GM12878 (cell line): ENCODE measurements at regions not wholly inside any gene's neighbourhood (a gene's known extent, or its start where the extent isn't known, plus 50 kb on each side); places are given as distances from the start of the nearest gene placed in this dataset.

Experiments used
- ATAC-seq: fragments of 200-7000 bp; cut with Tn5 transposase; 3 replicates; pipeline ENCODE4 v1.9.1; 2020; ENCODE audit warnings: mild to moderate bottlenecking, moderate library complexity
- BruUV-seq: library from RNA; stranded (reverse); fragments of 400-500 nt; replicated peaks from 2 replicates; lab custom pipeline; 2021; lab: Mats Ljungman, UMichigan
- CTCF ChIA-PET: fragments of 300-600 bp; sonication (Branson Sonifier 250); formaldehyde crosslinking; extraction: SDS; loops from one replicate; lab custom pipeline; 2021; ENCODE audit warnings: inconsistent platforms; lab: Yijun Ruan, JAX
- POLR2A ChIA-PET: fragments of 350-600 bp; formaldehyde crosslinking; extraction: SDS; loops from one replicate; lab custom pipeline; 2021; ENCODE audit warnings: inconsistent platforms; lab: Charles Lee
- RAD21 ChIA-PET: fragments of 300-600 bp; sonication (Branson Sonifier 250); formaldehyde crosslinking; loops from one replicate; lab custom pipeline; 2023; ENCODE audit warnings: antibody characterized with exemption; ENCODE audit not compliant: unreplicated experiment; lab: Charles Lee
- SMC1A ChIA-PET: fragments of 300-600 bp; sonication (Branson Sonifier 250); formaldehyde crosslinking; loops from one replicate; lab custom pipeline; 2023; ENCODE audit not compliant: unreplicated experiment, uncharacterized antibody; lab: Charles Lee
- DNase-seq: peaks from one replicate; pipeline ENCODE4 v3.0.0-alpha.2; 2011; ENCODE audit warnings: low read depth, low spot score
- FAIRE-seq: peaks from 3 replicates; lab custom pipeline; 2011; peaks lifted over from hg19 to GRCh38; lab: Jason Lieb, UNC
- H2AFZ ChIP-seq: 2 replicates; pipeline ENCODE4 v1.6.0; 2011; ENCODE audit warnings: low read depth, low read length, control low read depth; ENCODE audit not compliant: control insufficient read depth
- H3K27ac ChIP-seq: 2 replicates; pipeline ENCODE4 v1.5.1; 2011; ENCODE audit warnings: control low read depth; ENCODE audit not compliant: control insufficient read depth, insufficient read depth
- H3K27me3 ChIP-seq, 2 experiments: replicated peaks in 1 of 2; 2 replicates each; pipeline versions ENCODE4 v1.6.0 to v1.6.1; 2011; ENCODE audit warnings: low read length in 1 of 2; ENCODE audit not compliant: control insufficient read depth in 2 of 2, insufficient read depth in 2 of 2
- H3K36me3 ChIP-seq, 2 experiments: 2 replicates each; pipeline ENCODE4 v1.5.1; 2011; ENCODE audit warnings: low read length in 1 of 2; ENCODE audit not compliant: control insufficient read depth in 2 of 2, insufficient read depth in 2 of 2
- H3K4me1 ChIP-seq: 2 replicates; pipeline ENCODE4 v1.6.1; 2011; ENCODE audit warnings: mild to moderate bottlenecking, low read length, moderate library complexity, mixed read lengths; ENCODE audit not compliant: control insufficient read depth, insufficient read depth
- H3K4me2 ChIP-seq: 2 replicates; pipeline ENCODE4 v1.6.0; 2011; ENCODE audit warnings: control low read depth; ENCODE audit not compliant: control insufficient read depth, insufficient read depth
- H3K4me3 ChIP-seq: fragments of 200-600 bp; sonication (generic); 2 replicates; pipeline ENCODE4 v1.5.1; 2016
- H3K79me2 ChIP-seq: 2 replicates; pipeline ENCODE4 v1.6.0; 2011; ENCODE audit warnings: low read length; ENCODE audit not compliant: control insufficient read depth, insufficient read depth
- H3K9ac ChIP-seq: 2 replicates; pipeline ENCODE4 v1.8.0; 2011; ENCODE audit warnings: low read length, control low read depth, mixed read lengths; ENCODE audit not compliant: control insufficient read depth, insufficient read depth
- H3K9me3 ChIP-seq: replicated peaks from 3 replicates; pipeline ENCODE4 v1.5.1; 2011; ENCODE audit warnings: mild to moderate bottlenecking, low read length; ENCODE audit not compliant: control insufficient read depth, insufficient read depth
- H4K20me1 ChIP-seq: 2 replicates; pipeline ENCODE4 v1.6.0; 2011; ENCODE audit not compliant: control insufficient read depth, insufficient read depth
- CBX3 ChIP-seq: fragments of 200-600 bp; sonication (generic); IDR thresholded peaks from 2 replicates; pipeline ENCODE4 v1.6.1; 2016; ENCODE audit warnings: low read depth, borderline replicate concordance
- CREM ChIP-seq: IDR thresholded peaks from 2 replicates; pipeline ENCODE4 v1.6.1; 2014; ENCODE audit warnings: antibody characterized with exemption, low read depth
- HDGF ChIP-seq: fragments of 450-650 bp; IDR thresholded peaks from 2 replicates; pipeline ENCODE4 v1.6.1; 2016; ENCODE audit warnings: antibody characterized with exemption
- KLF5 ChIP-seq: fragments of 450-650 bp; IDR thresholded peaks from 2 replicates; pipeline ENCODE4 v1.6.1; 2014; ENCODE audit warnings: mild to moderate bottlenecking; ENCODE audit not compliant: partially characterized antibody
- MEF2B ChIP-seq: fragments of 450-650 bp; IDR thresholded peaks from 2 replicates; pipeline ENCODE4 v1.6.1; 2018; ENCODE audit warnings: mild to moderate bottlenecking, moderate library complexity; ENCODE audit not compliant: partially characterized antibody, poor library complexity, severe bottlenecking
- MTA3 ChIP-seq: IDR thresholded peaks from 2 replicates; pipeline ENCODE4 v1.6.1; 2012; ENCODE audit warnings: low read length, inconsistent platforms, borderline replicate concordance
- MYB ChIP-seq: fragments of 150-350 bp; IDR thresholded peaks from 2 replicates; pipeline ENCODE4 v1.6.1; 2014; ENCODE audit warnings: mild to moderate bottlenecking, low read depth, low read length, borderline replicate concordance
- RAD21 ChIP-seq: IDR thresholded peaks from 2 replicates; pipeline ENCODE4 v1.6.1; 2011; ENCODE audit warnings: mild to moderate bottlenecking, low read depth, low read length, moderate library complexity; ENCODE audit not compliant: insufficient read depth
- SIN3A ChIP-seq: IDR thresholded peaks from 2 replicates; pipeline ENCODE4 v1.6.1; 2012; ENCODE audit warnings: low read depth, low read length, improper control_type of control experiment
- SMARCA5 ChIP-seq: fragments of 450-650 bp; IDR thresholded peaks from 2 replicates; pipeline ENCODE4 v1.6.1; 2017; ENCODE audit warnings: mild to moderate bottlenecking
- SRF ChIP-seq, 2 experiments: IDR thresholded peaks; 2 replicates each; pipeline ENCODE4 v1.6.1; 2011; ENCODE audit warnings: low read depth in 2 of 2, low read length in 2 of 2, mild to moderate bottlenecking in 1 of 2, moderate library complexity in 1 of 2
- ZNF207 ChIP-seq: fragments of 450-650 bp; IDR thresholded peaks from 2 replicates; pipeline ENCODE4 v1.6.1; 2014; ENCODE audit warnings: antibody characterized with exemption, mild to moderate bottlenecking, borderline replicate concordance
- WGBS: methylation state at CpG from one replicate; pipeline ENCODE4 v1.1.6; 2016; ENCODE audit warnings: low lambda C conversion rate; ENCODE audit not compliant: insufficient replicate concordance, insufficient coverage; ENCODE audit errors: missing lambda C conversion rate; 5-methylcytosine and 5-hydroxymethylcytosine counted together
- in situ Hi-C: fragments of 300-500 bp; cut with MboI; formaldehyde crosslinking; loops from 9 replicates; pipeline ENCODE4 v1.14.3; 2018; ENCODE audit warnings: mixed read lengths
- intact Hi-C: fragments of 100-400 bp; cut with micrococcal nuclease; formaldehyde crosslinking; loops from one replicate; pipeline ENCODE4 v1.14.2; 2022; ENCODE audit not compliant: unreplicated experiment
- TF ChIP-seq, protein P1 (sequence below): fragments of 450-650 bp; IDR thresholded peaks from 2 replicates; pipeline ENCODE4 v1.6.1; 2018; ENCODE audit warnings: mild to moderate bottlenecking, low read depth, moderate library complexity; ENCODE audit not compliant: partially characterized antibody
- TF ChIP-seq, protein P2 (sequence below): IDR thresholded peaks from 2 replicates; pipeline ENCODE4 v1.6.1; 2011; ENCODE audit warnings: low read depth, mild to moderate bottlenecking, low read length, moderate library complexity, borderline replicate concordance; ENCODE audit errors: extremely low read depth
- TF ChIP-seq, protein P3 (sequence below): fragments of 450-650 bp; conservative IDR thresholded peaks from 2 replicates; pipeline ENCODE4 v1.6.1; 2017; ENCODE audit warnings: mild to moderate bottlenecking, moderate library complexity
- TF ChIP-seq, protein P4 (sequence below): fragments of 450-650 bp; IDR thresholded peaks from 2 replicates; pipeline ENCODE4 v1.6.1; 2018; ENCODE audit warnings: borderline replicate concordance, mild to moderate bottlenecking; ENCODE audit not compliant: partially characterized antibody

DNA sequence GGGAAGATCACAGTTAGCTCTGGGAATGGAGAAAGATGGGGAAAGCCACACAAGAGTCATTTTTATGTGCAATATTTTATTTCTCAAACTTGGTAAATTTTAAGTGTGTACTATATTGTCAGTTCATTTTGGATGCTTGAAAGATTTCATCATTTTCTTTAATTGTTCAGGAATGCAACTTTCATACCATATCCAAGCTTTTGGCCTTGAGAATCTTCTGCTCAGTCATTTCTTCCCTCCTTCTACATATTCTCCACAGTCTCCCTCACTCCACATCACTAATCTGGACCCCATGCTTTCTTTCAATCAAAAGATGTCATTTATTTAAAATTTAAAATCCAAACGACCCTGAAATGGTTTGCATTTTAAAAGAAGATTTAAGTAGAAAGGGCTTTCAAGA is 135.4 kb downstream of the FAM114A2 start (continued):
- TF ChIP-seq SIN3A (no peak), CBX3 (no peak), SRF (IDR thresholded peaks at IDR 0.05; ENCODE audit: low read depth in 2 of 2, low read length in 2 of 2) (no peak), RAD21 (no peak), KLF5 (no peak)

DNA sequence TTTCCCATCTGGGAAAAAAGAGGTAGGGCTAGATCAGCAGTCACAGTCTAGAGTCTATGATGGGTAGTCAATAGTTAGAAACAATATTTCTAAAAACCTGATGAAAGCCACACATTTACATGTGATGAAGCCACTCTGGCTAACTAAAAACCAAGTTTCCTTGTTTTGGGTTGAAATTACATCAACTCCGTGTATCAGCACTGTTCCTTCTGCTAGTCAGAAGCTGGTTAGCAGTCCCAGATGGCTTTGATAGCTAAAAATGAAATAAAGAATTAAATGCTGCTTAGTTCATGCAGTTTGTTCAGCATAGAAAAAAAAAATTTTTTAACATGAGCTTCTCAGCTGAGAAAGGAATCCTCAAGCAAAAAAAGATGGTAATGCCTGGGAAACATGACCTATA is 136.7 kb downstream of the FAM114A2 start:
- Histone ChIP-seq H4K20me1 (no peaks in the 10 kb centered on the region), H3K36me3 (no peaks in the 10 kb centered on the region), H3K4me1 (no peaks in the 10 kb centered on the region), H2AFZ (no peak overlapping the region), H3K27me3 (no peaks in the 10 kb centered on the region), H3K9ac (no peak overlapping the region), H3K79me2 (no peaks in the 10 kb centered on the region), H3K9me3 (no peaks in the 10 kb centered on the region), H3K4me2 (no peak overlapping the region), H3K27ac (no peak overlapping the region), H3K4me3 (no peak overlapping the region)
- no peak for FAIRE-seq
- no peak for DNase-seq
- ChIA-PET CTCF (interaction anchor here (0.9 kb wide), 1 partner anchor 748 kb away, joined by 3 read pairs; no protein-coding TSS in a partner anchor), POLR2A (no interaction called here), SMC1A (no interaction called here), RAD21 (no interaction called here)
- BruUV-seq, result no TSS peak
- WGBS, result 0% methylated on average over 1 of the region's 1 CpG
- no peak for ATAC-seq
- in situ Hi-C loops (no loop called here), intact Hi-C loops (no loop called here)
- TF ChIP-seq, protein P1, sequence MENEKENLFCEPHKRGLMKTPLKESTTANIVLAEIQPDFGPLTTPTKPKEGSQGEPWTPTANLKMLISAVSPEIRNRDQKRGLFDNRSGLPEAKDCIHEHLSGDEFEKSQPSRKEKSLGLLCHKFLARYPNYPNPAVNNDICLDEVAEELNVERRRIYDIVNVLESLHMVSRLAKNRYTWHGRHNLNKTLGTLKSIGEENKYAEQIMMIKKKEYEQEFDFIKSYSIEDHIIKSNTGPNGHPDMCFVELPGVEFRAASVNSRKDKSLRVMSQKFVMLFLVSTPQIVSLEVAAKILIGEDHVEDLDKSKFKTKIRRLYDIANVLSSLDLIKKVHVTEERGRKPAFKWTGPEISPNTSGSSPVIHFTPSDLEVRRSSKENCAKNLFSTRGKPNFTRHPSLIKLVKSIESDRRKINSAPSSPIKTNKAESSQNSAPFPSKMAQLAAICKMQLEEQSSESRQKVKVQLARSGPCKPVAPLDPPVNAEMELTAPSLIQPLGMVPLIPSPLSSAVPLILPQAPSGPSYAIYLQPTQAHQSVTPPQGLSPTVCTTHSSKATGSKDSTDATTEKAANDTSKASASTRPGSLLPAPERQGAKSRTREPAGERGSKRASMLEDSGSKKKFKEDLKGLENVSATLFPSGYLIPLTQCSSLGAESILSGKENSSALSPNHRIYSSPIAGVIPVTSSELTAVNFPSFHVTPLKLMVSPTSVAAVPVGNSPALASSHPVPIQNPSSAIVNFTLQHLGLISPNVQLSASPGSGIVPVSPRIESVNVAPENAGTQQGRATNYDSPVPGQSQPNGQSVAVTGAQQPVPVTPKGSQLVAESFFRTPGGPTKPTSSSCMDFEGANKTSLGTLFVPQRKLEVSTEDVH, result no peak
- TF ChIP-seq MEF2B, result no peak
- no peak for TF ChIP-seq ZNF207
- TF ChIP-seq, protein P2, sequence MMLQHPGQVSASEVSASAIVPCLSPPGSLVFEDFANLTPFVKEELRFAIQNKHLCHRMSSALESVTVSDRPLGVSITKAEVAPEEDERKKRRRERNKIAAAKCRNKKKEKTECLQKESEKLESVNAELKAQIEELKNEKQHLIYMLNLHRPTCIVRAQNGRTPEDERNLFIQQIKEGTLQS, result no peak
- TF ChIP-seq MTA3, result no peak
- TF ChIP-seq SMARCA5, result no peak
- TF ChIP-seq, protein P3, sequence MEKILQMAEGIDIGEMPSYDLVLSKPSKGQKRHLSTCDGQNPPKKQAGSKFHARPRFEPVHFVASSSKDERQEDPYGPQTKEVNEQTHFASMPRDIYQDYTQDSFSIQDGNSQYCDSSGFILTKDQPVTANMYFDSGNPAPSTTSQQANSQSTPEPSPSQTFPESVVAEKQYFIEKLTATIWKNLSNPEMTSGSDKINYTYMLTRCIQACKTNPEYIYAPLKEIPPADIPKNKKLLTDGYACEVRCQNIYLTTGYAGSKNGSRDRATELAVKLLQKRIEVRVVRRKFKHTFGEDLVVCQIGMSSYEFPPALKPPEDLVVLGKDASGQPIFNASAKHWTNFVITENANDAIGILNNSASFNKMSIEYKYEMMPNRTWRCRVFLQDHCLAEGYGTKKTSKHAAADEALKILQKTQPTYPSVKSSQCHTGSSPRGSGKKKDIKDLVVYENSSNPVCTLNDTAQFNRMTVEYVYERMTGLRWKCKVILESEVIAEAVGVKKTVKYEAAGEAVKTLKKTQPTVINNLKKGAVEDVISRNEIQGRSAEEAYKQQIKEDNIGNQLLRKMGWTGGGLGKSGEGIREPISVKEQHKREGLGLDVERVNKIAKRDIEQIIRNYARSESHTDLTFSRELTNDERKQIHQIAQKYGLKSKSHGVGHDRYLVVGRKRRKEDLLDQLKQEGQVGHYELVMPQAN, result no peak
- TF ChIP-seq, protein P4, sequence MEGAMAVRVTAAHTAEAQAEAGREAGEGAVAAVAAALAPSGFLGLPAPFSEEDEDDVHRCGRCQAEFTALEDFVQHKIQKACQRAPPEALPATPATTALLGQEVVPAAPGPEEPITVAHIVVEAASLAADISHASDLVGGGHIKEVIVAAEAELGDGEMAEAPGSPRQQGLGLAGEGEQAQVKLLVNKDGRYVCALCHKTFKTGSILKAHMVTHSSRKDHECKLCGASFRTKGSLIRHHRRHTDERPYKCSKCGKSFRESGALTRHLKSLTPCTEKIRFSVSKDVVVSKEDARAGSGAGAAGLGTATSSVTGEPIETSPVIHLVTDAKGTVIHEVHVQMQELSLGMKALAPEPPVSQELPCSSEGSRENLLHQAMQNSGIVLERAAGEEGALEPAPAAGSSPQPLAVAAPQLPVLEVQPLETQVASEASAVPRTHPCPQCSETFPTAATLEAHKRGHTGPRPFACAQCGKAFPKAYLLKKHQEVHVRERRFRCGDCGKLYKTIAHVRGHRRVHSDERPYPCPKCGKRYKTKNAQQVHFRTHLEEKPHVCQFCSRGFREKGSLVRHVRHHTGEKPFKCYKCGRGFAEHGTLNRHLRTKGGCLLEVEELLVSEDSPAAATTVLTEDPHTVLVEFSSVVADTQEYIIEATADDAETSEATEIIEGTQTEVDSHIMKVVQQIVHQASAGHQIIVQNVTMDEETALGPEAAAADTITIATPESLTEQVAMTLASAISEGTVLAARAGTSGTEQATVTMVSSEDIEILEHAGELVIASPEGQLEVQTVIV, result no peak
- TF ChIP-seq HDGF, result no peak
- TF ChIP-seq MYB, result no peak
- TF ChIP-seq CREM, result no peak
